SU-DHL-6 (cell line): ENCODE measurements at regions not wholly inside any gene's neighbourhood (a gene's known extent, or its start where the extent isn't known, plus 50 kb on each side); places are given as distances from the start of the nearest gene placed in this dataset.

Source experiments
- H2AFZ ChIP-seq: fragments of 200-600 bp; sonication (generic); 2 replicates; pipeline ENCODE4 v1.6.1; 2014; ENCODE audit warnings: low read depth, mild to moderate bottlenecking, moderate library complexity, mixed read lengths, antibody characterized with exemption, low read length; ENCODE audit not compliant: severe bottlenecking
- H3F3A ChIP-seq: fragments of 200-600 bp; shearing (Covaris generic); 2 replicates; pipeline ENCODE4 v1.6.0; 2016; ENCODE audit warnings: antibody characterized with exemption, mild to moderate bottlenecking; ENCODE audit not compliant: insufficient read depth
- H3K27ac ChIP-seq: fragments of 200-600 bp; sonication (generic); 2 replicates; pipeline ENCODE4 v1.5.1; 2016; ENCODE audit warnings: low read depth, mild to moderate bottlenecking, low read length, moderate library complexity, mixed read lengths
- H3K27me3 ChIP-seq: fragments of 200-600 bp; sonication (generic), shearing (Covaris generic); 2 replicates; pipeline ENCODE4 v1.6.0; 2014; ENCODE audit warnings: mild to moderate bottlenecking, low read length
- H3K36me3 ChIP-seq: fragments of 200-600 bp; sonication (generic); 2 replicates; pipeline ENCODE4 v1.6.1; 2014; ENCODE audit warnings: mild to moderate bottlenecking, low read length, mixed read lengths
- H3K4me2 ChIP-seq: fragments of 300-600, 200-600 bp; shearing (Covaris generic), sonication (generic); 2 replicates; pipeline ENCODE4 v1.6.0; 2014; ENCODE audit warnings: low read length, low read depth, mild to moderate bottlenecking; ENCODE audit not compliant: poor library complexity, severe bottlenecking
- H3K4me3 ChIP-seq: fragments of 200-600 bp; sonication (generic); 2 replicates; pipeline ENCODE4 v1.5.1; 2014; ENCODE audit warnings: antibody characterized with exemption, low read length, mild to moderate bottlenecking, mixed read lengths; ENCODE audit not compliant: insufficient read depth, poor library complexity, severe bottlenecking
- H3K79me2 ChIP-seq: fragments of 200-600 bp; sonication (generic); 2 replicates; pipeline ENCODE4 v1.6.1; 2014; ENCODE audit warnings: mild to moderate bottlenecking, low read length, moderate library complexity; ENCODE audit not compliant: insufficient read depth
- H3K9ac ChIP-seq: fragments of 200-600 bp; sonication (generic); 2 replicates; pipeline ENCODE4 v1.7.0; 2014; ENCODE audit warnings: mild to moderate bottlenecking, low read length
- H3K9me2 ChIP-seq: fragments of 200-600 bp; sonication (generic); replicated peaks from 2 replicates; pipeline ENCODE4 v1.6.1; 2014; ENCODE audit warnings: low read length; ENCODE audit not compliant: insufficient read depth
- H3K9me3 ChIP-seq: fragments of 200-600 bp; sonication (generic); 2 replicates; pipeline ENCODE4 v1.6.1; 2014; ENCODE audit warnings: low read length, mixed read lengths; ENCODE audit not compliant: insufficient read depth
- H4K20me1 ChIP-seq: fragments of 200-600 bp; sonication (generic); 2 replicates; pipeline ENCODE4 v1.6.1; 2014; ENCODE audit warnings: low read depth, mild to moderate bottlenecking, antibody characterized with exemption, low read length, moderate library complexity, mixed read lengths
- EZH2phosphoT487 ChIP-seq: fragments of 200-600 bp; sonication (generic), shearing (Covaris generic); conservative IDR thresholded peaks from 2 replicates; pipeline ENCODE4 v1.6.1; 2018; ENCODE audit warnings: mild to moderate bottlenecking, antibody characterized with exemption, low read length, moderate library complexity, mixed read lengths
- TF ChIP-seq, protein P1 (sequence below): fragments of 200-600 bp; sonication (generic); IDR thresholded peaks from one replicate; pipeline ENCODE4 v1.5.1; 2017; ENCODE audit warnings: antibody characterized with exemption, mild to moderate bottlenecking, low read length, moderate library complexity; ENCODE audit not compliant: insufficient read depth, poor library complexity, severe bottlenecking

DNA sequence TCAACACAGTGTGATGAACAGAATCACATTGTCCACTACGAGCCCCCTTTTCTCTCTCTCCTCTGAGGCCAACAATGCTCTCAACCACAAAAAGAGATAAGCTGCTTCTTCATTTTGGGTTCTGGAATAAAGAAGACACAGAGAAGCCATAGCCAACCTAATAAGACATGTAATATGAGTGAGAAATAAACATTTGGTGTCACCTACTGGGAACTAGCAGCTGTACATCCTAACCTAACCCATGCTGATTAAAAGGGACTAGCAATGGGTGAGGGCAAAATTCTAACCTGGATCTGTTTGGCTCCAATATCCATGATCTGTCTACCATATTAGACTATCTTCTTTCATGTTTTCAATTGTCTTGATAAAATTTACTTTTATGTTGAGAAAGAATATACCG, 369.1 kb upstream of the MARCKS start:
- Histone ChIP-seq H3K4me3 (no peak overlapping the region), H3K79me2 (no peaks in the 10 kb centered on the region), H3K27ac (no peak overlapping the region), H3F3A (no peaks in the 10 kb centered on the region), H3K9me2 (no peaks in the 10 kb centered on the region), H3K36me3 (no peaks in the 10 kb centered on the region), H3K9me3 (no peaks in the 10 kb centered on the region), H3K4me2 (no peak overlapping the region), H2AFZ (no peak overlapping the region), H4K20me1 (no peaks in the 10 kb centered on the region), H3K27me3 (no peaks in the 10 kb centered on the region), H3K9ac (no peak overlapping the region)
- TF ChIP-seq, protein P1, sequence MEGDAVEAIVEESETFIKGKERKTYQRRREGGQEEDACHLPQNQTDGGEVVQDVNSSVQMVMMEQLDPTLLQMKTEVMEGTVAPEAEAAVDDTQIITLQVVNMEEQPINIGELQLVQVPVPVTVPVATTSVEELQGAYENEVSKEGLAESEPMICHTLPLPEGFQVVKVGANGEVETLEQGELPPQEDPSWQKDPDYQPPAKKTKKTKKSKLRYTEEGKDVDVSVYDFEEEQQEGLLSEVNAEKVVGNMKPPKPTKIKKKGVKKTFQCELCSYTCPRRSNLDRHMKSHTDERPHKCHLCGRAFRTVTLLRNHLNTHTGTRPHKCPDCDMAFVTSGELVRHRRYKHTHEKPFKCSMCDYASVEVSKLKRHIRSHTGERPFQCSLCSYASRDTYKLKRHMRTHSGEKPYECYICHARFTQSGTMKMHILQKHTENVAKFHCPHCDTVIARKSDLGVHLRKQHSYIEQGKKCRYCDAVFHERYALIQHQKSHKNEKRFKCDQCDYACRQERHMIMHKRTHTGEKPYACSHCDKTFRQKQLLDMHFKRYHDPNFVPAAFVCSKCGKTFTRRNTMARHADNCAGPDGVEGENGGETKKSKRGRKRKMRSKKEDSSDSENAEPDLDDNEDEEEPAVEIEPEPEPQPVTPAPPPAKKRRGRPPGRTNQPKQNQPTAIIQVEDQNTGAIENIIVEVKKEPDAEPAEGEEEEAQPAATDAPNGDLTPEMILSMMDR, result no peak
- no peak for TF ChIP-seq EZH2phosphoT487

GRCh38 chr6:113488812-113489685, 368.1 kb upstream of the MARCKS start:
- H3F3A ChIP-seq, result no peaks in the 10 kb centered on the region
- no peaks in the 10 kb centered on the region for H3K79me2 ChIP-seq
- no peak overlapping the region for H3K4me3 ChIP-seq
- H2AFZ ChIP-seq, result no peak overlapping the region
- no peak for TF ChIP-seq EZH2phosphoT487
- TF ChIP-seq, protein P1, result no peak
- no peaks in the 10 kb centered on the region for H3K9me2 ChIP-seq
- H3K9me3 ChIP-seq, result no peaks in the 10 kb centered on the region
- H4K20me1 ChIP-seq, result no peaks in the 10 kb centered on the region
- H3K4me2 ChIP-seq, result no peak overlapping the region
- no peak overlapping the region for H3K27ac ChIP-seq
- no peaks in the 10 kb centered on the region for H3K36me3 ChIP-seq
- no peaks in the 10 kb centered on the region for H3K27me3 ChIP-seq
- H3K9ac ChIP-seq, result no peak overlapping the region

- Histone ChIP-seq H3K79me2 (no peaks in the 10 kb centered on the region), H3K9me2 (no peaks in the 10 kb centered on the region), H3K9me3 (no peaks in the 10 kb centered on the region), H3K4me2 (no peak overlapping the region), H3K4me3 (no peak overlapping the region), H3F3A (no peaks in the 10 kb centered on the region), H4K20me1 (no peaks in the 10 kb centered on the region), H3K27me3 (no peaks in the 10 kb centered on the region), H3K36me3 (no peaks in the 10 kb centered on the region), H3K9ac (no peak overlapping the region), H2AFZ (no peak overlapping the region), H3K27ac (no peak overlapping the region)
- no peak for TF ChIP-seq EZH2phosphoT487
- TF ChIP-seq, protein P1, result no peak
Measured at GRCh38 chr6:113489952-113490746, 367.0 kb upstream of the MARCKS start.
